PC-9 (cell line): ENCODE measurements at regions not wholly inside any gene's neighbourhood (a gene's known extent, or its start where the extent isn't known, plus 50 kb on each side); places are given as distances from the start of the nearest gene placed in this dataset.
"Not testable (repeated sequence)": the region's sequence is repeated elsewhere in the genome, so short reads cannot be mapped to it uniquely, and the experiment has no call there.

ENCODE experiments used
- BruUV-seq: library from RNA; stranded (reverse); fragments of 400-500 nt; replicated peaks from 2 replicates; lab custom pipeline; 2021; lab: Mats Ljungman, UMichigan
- CTCF ChIA-PET: fragments of 300-600 bp; sonication (Branson Sonifier 250); formaldehyde crosslinking; loops from one replicate; lab custom pipeline; 2022; ENCODE audit warnings: antibody characterized with exemption; lab: Charles Lee
- POLR2A ChIA-PET: fragments of 300-600 bp; sonication (Branson Sonifier 250); formaldehyde crosslinking; loops from one replicate; lab custom pipeline; 2022; ENCODE audit warnings: antibody characterized with exemption; ENCODE audit not compliant: unreplicated experiment; lab: Charles Lee
- DNase-seq, 2 experiments: peaks; one replicate each; pipeline versions ENCODE4 v3.0.0 to v3.0.0-alpha.2; 2015 to 2022; ENCODE audit warnings: mixed read lengths in 1 of 2
- H2AFZ ChIP-seq: fragments of 200-600 bp; sonication (generic); 2 replicates; pipeline ENCODE4 v1.8.1; 2017; ENCODE audit warnings: antibody characterized with exemption
- H3F3A ChIP-seq: fragments of 200-600 bp; sonication (generic); 2 replicates; pipeline ENCODE4 v1.8.1; 2017; ENCODE audit warnings: antibody characterized with exemption, mild to moderate bottlenecking, low read depth; ENCODE audit not compliant: insufficient read depth
- H3K27ac ChIP-seq: fragments of 200-600 bp; sonication (generic); 2 replicates; pipeline ENCODE4 v1.6.1; 2016; ENCODE audit warnings: mixed run types
- H3K27me3 ChIP-seq: fragments of 200-600 bp; sonication (generic); 2 replicates; pipeline ENCODE4 v1.6.1; 2016; ENCODE audit warnings: low read depth, mixed run types; ENCODE audit not compliant: insufficient read depth
- H3K36me3 ChIP-seq: fragments of 200-600 bp; sonication (generic); 2 replicates; pipeline ENCODE4 v1.6.1; 2016; ENCODE audit warnings: low read depth, mixed run types
- H3K4me1 ChIP-seq: fragments of 200-600 bp; sonication (generic); replicated peaks from 2 replicates; pipeline ENCODE4 v1.6.1; 2016; ENCODE audit warnings: mixed run types; ENCODE audit not compliant: insufficient read depth
- H3K4me2 ChIP-seq: fragments of 200-600 bp; sonication (generic); 2 replicates; pipeline ENCODE4 v1.6.1; 2017; ENCODE audit warnings: mixed run types
- H3K4me3 ChIP-seq: fragments of 200-600 bp; sonication (generic); 2 replicates; pipeline ENCODE4 v1.6.1; 2016; ENCODE audit warnings: mixed run types
- H3K79me2 ChIP-seq: fragments of 200-600 bp; sonication (generic); 2 replicates; pipeline ENCODE4 v1.6.1; 2017; ENCODE audit warnings: low read depth, mixed run types
- H3K9me2 ChIP-seq: fragments of 200-600 bp; sonication (generic); 2 replicates; pipeline ENCODE4 v1.8.1; 2017; ENCODE audit warnings: mild to moderate bottlenecking; ENCODE audit not compliant: insufficient read depth
- H3K9me3 ChIP-seq: fragments of 200-600 bp; sonication (generic); 2 replicates; pipeline ENCODE4 v1.8.1; 2016; ENCODE audit warnings: low read depth; ENCODE audit not compliant: insufficient read depth
- H4K20me1 ChIP-seq: fragments of 200-600 bp; sonication (generic); 2 replicates; pipeline ENCODE4 v1.8.1; 2017; ENCODE audit not compliant: insufficient read depth
- CTCF ChIP-seq: fragments of 200-600 bp; sonication (generic); conservative IDR thresholded peaks from 2 replicates; pipeline ENCODE4 v1.6.1; 2017; ENCODE audit warnings: mixed run types, antibody characterized with exemption, mild to moderate bottlenecking, moderate library complexity
- EZH2 ChIP-seq: fragments of 200-600 bp; sonication (generic); IDR thresholded peaks from 2 replicates; pipeline ENCODE4 v1.8.0; 2017; ENCODE audit warnings: antibody characterized with exemption, low read depth
- intact Hi-C: fragments of 100-400 bp; cut with micrococcal nuclease; formaldehyde crosslinking; loops from one replicate; pipeline ENCODE4 v1.10.0; 2022; ENCODE audit not compliant: unreplicated experiment

GRCh38 chr16:26987597-26988010, 79.1 kb upstream of the C16orf82 start:
- H3K36me3 ChIP-seq: no peaks in the 10 kb centered on the region
- H3K4me2 ChIP-seq: no peak overlapping the region
- no peaks in the 10 kb centered on the region for H3F3A ChIP-seq
- BruUV-seq: no TSS peak
- H3K4me3 ChIP-seq: no peak overlapping the region
- POLR2A ChIA-PET: no interaction called here
- intact Hi-C loops: no loop called here
- H4K20me1 ChIP-seq: no peaks in the 10 kb centered on the region
- H3K27ac ChIP-seq: no peak overlapping the region
- H3K9me3 ChIP-seq: no peaks in the 10 kb centered on the region
- H2AFZ ChIP-seq: no peak overlapping the region
- no peak for DNase-seq
- H3K4me1 ChIP-seq: no peaks in the 10 kb centered on the region
- peaks cover 65% of the 10 kb centered on the region for H3K27me3 ChIP-seq
- H3K9me2 ChIP-seq: no peaks in the 10 kb centered on the region
- no peaks in the 10 kb centered on the region for H3K79me2 ChIP-seq
- CTCF ChIA-PET: no interaction called here
- TF ChIP-seq CTCF (no peak), EZH2 (no peak)

DNA sequence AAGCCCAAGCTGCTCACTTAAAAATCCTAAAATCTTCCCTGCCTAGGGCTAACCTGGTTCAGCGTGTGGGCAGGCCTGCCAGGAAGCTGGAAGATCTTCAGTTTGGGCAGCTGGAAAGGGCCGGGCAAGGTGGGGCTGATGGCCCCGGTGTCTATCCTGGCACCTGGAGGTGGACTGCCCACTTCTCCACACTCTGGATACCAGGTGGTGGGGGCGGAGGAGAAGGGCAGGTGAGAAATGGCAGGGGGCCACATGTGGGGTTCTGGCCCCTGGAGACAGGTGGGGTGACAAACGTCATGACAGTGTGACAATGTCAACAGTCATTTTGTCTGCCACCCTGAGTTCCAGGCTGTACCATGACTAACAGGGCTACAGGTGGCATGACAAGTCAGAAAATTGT, 78.5 kb upstream of the C16orf82 start:
- no peak overlapping the region for H3K4me2 ChIP-seq
- BruUV-seq: no TSS peak
- DNase-seq: no peak

DNA sequence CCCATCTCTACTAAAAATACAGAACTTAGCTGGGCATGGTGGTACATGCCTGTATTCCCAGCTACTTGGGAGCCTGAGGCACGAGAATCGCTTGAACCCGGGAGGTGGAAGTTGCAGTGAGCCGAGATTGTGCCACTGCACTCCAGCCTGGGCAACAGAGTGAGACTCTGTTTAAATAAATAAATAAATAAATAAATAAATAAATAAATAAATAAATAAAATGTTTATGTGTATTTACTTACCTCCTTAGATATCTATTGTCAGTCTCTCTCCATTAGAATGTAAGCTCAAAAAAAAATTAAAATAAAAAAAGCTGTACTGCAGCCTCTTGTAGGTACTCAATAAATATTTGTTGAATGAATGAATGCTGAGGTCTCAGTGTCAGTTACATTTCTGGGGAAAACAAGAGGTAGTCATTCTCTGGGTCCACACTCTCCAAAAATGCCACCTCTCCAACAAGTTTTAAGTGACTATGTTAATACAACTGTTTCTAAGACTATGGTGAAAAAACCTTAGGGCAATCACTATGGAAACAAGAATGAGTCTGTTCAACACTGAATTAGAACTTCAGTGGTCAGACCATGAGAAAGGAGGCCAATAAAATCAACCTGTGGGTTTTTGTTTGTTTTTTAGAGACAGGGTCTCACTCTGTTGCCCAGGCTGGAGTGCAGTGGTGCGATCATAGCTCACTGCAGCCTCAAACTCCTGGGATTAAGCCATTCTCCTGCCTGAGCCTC, 76.2 kb upstream of the C16orf82 start:
- H3K9me3 ChIP-seq, POLR2A ChIA-PET, H2AFZ ChIP-seq, H4K20me1 ChIP-seq, intact Hi-C loops, H3K9me2 ChIP-seq, H3K4me2 ChIP-seq, H3K4me3 ChIP-seq, H3F3A ChIP-seq, BruUV-seq, H3K36me3 ChIP-seq, CTCF ChIA-PET, H3K79me2 ChIP-seq, DNase-seq, H3K27ac ChIP-seq, H3K4me1 ChIP-seq: not testable (repeated sequence)
- H3K27me3 ChIP-seq: peaks cover 81% of the 10 kb centered on the region

More for the DNA sequence above, 78.5 kb upstream of the C16orf82 start:
- H3K27me3 ChIP-seq: peaks cover 70% of the 10 kb centered on the region
- no peaks in the 10 kb centered on the region for H4K20me1 ChIP-seq
- POLR2A ChIA-PET: no interaction called here
- H3K36me3 ChIP-seq: no peaks in the 10 kb centered on the region
- intact Hi-C loops: no loop called here
- no peaks in the 10 kb centered on the region for H3F3A ChIP-seq
- H2AFZ ChIP-seq: no peak overlapping the region; the same call in 1 of the 2 replicates
- H3K9me3 ChIP-seq: no peaks in the 10 kb centered on the region
- H3K4me1 ChIP-seq: no peaks in the 10 kb centered on the region
- no peak overlapping the region for H3K27ac ChIP-seq
- CTCF ChIA-PET: no interaction called here
- no peaks in the 10 kb centered on the region for H3K79me2 ChIP-seq
- no peak for TF ChIP-seq CTCF
- no peak for TF ChIP-seq EZH2
- H3K9me2 ChIP-seq: no peaks in the 10 kb centered on the region
- no peak overlapping the region for H3K4me3 ChIP-seq
